ENCODE measurements at regions not wholly inside any gene's neighbourhood (a gene's known extent, or its start where the extent isn't known, plus 50 kb on each side); places are given as distances from the start of the nearest gene placed in this dataset.

DNA sequence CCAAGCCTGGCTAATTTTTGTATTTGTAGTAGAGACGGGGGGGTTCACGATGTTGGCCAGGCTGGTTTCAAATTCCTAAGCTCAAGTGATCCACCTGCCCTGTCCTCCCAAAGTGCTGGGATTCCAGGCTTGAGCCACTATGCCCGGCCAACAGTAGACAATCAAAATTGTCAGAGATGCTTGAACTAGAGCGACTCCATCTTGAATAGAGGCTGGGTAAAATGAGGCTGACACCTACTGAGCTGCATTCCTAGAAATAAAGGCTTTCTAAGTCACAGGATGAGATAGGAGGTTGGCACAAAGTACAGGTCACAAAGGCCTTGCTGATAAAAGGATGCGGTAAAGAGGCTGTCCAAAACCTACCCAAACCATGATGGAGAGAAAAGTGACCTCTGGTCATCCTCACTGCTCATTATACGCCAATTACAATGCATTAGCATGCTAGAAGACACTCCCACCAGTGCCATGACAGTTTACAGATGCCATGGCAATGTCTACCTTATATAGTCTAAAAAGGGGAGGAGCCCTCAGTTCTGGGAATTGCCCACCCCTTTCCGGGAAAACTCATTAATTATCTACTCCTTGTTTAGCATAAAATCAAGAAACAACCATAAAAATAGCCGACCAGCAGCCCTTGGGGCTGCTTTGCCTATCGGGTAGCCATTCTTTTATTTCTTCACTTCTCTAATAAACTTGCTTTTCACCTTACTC is 134.5 kb downstream of the BAMBI start:
- H3K27me3 ChIP-seq (ENCODE audit: insufficient read depth, low read length), result peaks cover 1% of the 10 kb centered on the region; the same call in 1 of the 2 replicates
- H2AFZ ChIP-seq (ENCODE audit: low read length, unreplicated experiment), result no peak overlapping the region
- H3K27ac ChIP-seq (ENCODE audit: low read depth, low read length), result no peak overlapping the region
- H3K4me1 ChIP-seq (ENCODE audit: control insufficient read depth, insufficient read depth, low read length, unreplicated experiment), result no peaks in the 10 kb centered on the region
- H3K79me2 ChIP-seq (ENCODE audit: control insufficient read depth, insufficient read depth, low read length, unreplicated experiment), result no peaks in the 10 kb centered on the region
- no peak overlapping the region for H3K4me3 ChIP-seq (ENCODE audit: low read depth, low read length)
- H3K36me3 ChIP-seq (ENCODE audit: insufficient read depth, low read length), result no peaks in the 10 kb centered on the region

DNA sequence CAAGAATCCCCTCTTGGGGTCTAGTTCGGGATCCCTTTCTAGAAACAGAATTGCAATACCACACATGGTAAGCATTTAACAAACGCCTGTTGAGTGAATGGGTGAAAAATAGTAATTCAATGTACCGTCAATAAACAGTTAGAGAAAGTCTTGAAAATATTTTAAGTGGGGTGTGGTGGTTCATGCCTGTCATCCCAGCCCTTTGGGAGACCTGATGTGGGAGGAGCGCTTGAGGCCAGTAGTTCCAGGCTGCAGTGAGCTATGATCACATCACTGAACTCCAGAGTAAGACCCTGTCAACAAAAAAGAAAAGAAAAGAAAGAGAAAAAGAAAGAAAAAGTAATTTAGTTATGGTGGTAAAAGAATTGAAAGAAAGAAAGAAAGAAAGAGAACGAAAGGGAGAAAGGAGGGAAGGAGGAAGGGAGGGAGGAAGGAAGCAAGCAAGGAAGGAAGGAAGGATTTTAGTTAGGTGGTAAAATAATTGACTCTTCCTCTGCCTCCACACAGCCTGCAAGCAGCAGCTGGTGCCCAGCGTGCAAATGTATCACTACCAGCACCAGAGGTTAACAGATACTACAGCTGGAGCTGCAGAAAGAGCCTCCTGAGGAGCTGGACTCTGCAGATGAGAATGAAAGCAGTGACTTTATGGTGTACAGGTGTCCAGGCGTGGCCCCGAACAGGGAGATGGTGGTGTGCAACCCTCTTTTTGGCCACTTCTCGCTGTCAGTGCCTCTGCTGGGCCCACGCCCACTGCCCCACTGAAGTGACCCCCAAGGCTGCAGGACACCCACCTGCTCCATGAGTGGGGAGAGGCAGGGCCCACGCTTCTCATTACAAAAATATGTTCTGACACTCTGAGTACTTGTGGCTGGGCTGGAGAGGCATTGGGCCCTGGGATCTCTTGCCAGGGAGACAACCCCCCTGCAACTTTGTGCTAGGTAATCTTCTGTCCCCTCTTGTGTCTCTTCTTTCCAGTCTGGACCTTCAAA is 135.4 kb downstream of the BAMBI start:
- Histone ChIP-seq H3K27me3 (ENCODE audit: insufficient read depth, low read length) (no peaks in the 10 kb centered on the region), H3K36me3 (ENCODE audit: insufficient read depth, low read length) (no peaks in the 10 kb centered on the region), H3K4me1 (ENCODE audit: control insufficient read depth, insufficient read depth, low read length, unreplicated experiment) (no peaks in the 10 kb centered on the region), H3K79me2 (ENCODE audit: control insufficient read depth, insufficient read depth, low read length, unreplicated experiment) (no peaks in the 10 kb centered on the region), H3K27ac (ENCODE audit: low read depth, low read length) (no peak overlapping the region), H2AFZ (ENCODE audit: low read length, unreplicated experiment) (no peak overlapping the region), H3K4me3 (ENCODE audit: low read depth, low read length) (no peak overlapping the region)

DNA sequence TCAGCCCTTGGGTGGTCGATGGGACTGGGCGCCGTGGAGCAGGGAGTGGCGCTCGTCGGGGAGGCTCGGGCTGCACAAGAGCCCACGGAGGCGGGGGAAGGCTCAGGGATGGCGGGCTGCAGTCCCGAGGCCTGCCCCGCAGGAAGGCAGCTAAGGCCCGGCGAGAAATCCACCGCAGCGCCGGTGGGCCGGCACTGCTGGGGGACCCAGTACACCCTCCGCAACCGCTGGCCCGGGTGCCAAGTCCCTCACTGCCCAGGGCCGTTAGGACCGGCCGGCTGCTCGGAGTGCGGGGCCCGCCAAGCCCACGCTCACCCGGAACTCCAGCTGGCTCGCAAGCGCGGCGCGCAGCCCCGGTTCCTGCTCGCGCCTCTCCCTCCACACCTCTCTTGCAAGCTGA is 138.4 kb downstream of the BAMBI start:
- no peak overlapping the region for H3K27ac ChIP-seq (ENCODE audit: low read depth, low read length)
- 0 out of 2 replicates have a peak, but pooled peaks cover 4% of the 10 kb centered on the region for H3K27me3 ChIP-seq (ENCODE audit: insufficient read depth, low read length)
- H3K36me3 ChIP-seq (ENCODE audit: insufficient read depth, low read length), result no peaks in the 10 kb centered on the region
- no peak overlapping the region for H2AFZ ChIP-seq (ENCODE audit: low read length, unreplicated experiment)
- H3K4me3 ChIP-seq (ENCODE audit: low read depth, low read length), result no peak overlapping the region
- no peaks in the 10 kb centered on the region for H3K4me1 ChIP-seq (ENCODE audit: control insufficient read depth, insufficient read depth, low read length, unreplicated experiment)
- H3K79me2 ChIP-seq (ENCODE audit: control insufficient read depth, insufficient read depth, low read length, unreplicated experiment), result no peaks in the 10 kb centered on the region

DNA sequence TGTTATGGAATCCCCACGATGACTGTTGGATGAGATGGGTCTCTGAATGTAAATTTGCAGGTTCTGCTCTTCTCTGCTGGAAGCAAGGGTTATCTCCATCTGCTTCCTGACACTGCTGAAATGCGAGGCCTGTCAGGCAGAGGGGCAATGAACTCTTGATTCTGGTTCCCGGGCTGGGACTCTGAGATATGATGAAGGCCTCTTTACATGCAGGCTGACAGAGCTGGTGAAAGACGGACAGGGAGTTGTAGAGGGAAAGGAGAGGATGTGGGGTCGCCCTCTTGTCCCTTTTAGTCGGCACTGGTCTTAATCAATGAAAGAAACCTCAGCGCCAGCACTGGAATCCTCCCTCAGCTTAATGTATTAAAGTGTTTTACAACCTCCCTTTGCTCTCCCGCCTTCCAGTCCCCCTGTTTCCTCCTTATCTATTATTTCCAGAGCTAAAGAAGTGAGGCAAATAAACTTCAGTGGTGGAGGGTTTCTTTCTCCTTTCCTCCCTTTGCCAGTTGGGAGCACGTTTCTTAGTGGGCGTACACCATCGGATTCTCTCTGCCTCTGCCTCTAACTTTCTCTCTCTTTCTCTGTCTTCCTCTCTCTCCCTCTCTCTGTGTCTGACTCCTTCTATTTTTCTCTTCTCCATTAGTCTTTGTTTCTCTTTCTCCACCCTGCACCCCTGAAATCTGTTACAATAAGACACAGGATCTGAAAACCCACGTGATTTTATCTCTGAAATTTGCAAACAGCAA is 145.6 kb downstream of the BAMBI start:
- H3K27ac ChIP-seq (ENCODE audit: low read depth, low read length), result no peak overlapping the region
- H3K36me3 ChIP-seq (ENCODE audit: insufficient read depth, low read length), result no peaks in the 10 kb centered on the region
- H2AFZ ChIP-seq (ENCODE audit: low read length, unreplicated experiment), result no peak overlapping the region
- H3K79me2 ChIP-seq (ENCODE audit: control insufficient read depth, insufficient read depth, low read length, unreplicated experiment), result no peaks in the 10 kb centered on the region
- H3K4me3 ChIP-seq (ENCODE audit: low read depth, low read length), result no peak overlapping the region
- H3K4me1 ChIP-seq (ENCODE audit: control insufficient read depth, insufficient read depth, low read length, unreplicated experiment), result no peaks in the 10 kb centered on the region
- peaks cover 16% of the 10 kb centered on the region for H3K27me3 ChIP-seq (ENCODE audit: insufficient read depth, low read length)

DNA sequence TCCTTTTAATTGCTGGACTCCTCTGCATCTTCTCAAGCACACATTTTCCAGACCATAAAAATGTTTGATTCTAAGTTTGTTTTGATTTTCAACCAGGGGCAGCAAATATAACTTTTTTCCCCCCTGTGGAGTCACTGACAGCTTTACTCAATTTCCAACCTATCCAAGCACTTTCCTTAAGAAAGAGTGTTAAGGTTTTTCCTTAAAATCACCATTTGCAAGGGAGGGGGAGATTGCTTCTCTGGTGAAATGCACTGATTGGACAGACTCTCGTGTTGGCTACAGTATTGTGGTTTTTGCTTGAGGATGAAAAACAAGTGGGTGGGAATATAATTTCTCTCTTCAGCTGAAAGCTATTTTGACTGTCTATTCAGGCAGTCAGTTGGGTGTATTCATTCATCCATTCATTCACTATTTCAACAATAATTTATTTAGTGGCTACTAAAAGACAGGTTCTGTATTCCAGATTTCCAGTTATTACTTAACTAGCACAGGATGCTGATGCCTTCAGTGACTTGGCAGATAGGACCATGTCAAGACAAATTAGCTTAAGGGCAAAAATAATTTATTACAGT is 146.3 kb downstream of the BAMBI start:
- no peak overlapping the region for H2AFZ ChIP-seq (ENCODE audit: low read length, unreplicated experiment)
- no peaks in the 10 kb centered on the region for H3K36me3 ChIP-seq (ENCODE audit: insufficient read depth, low read length)
- no peak overlapping the region for H3K4me3 ChIP-seq (ENCODE audit: low read depth, low read length)
- H3K4me1 ChIP-seq (ENCODE audit: control insufficient read depth, insufficient read depth, low read length, unreplicated experiment), result no peaks in the 10 kb centered on the region
- H3K27ac ChIP-seq (ENCODE audit: low read depth, low read length), result no peak overlapping the region
- peaks cover 16% of the 10 kb centered on the region for H3K27me3 ChIP-seq (ENCODE audit: insufficient read depth, low read length)
- no peaks in the 10 kb centered on the region for H3K79me2 ChIP-seq (ENCODE audit: control insufficient read depth, insufficient read depth, low read length, unreplicated experiment)

DNA sequence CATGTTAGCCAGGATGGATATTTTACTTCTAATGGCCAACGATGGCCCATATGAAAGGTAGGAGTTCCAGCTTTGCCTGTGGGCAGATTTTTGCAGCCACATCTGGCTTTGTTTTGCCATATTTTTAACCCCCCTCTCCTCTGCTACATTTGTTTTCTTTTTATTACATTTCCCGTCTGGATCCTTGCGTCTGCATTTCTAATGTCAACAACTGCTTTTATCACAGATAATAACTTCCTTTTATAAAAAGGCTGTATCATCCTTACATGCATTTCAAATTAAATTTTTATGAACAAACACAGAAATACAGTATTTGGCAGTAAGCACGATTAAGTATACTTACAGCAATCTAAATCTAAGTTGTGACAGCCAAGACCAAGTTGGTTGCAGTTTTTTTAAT is 156.0 kb downstream of the BAMBI start:
- Histone ChIP-seq H3K79me2 (ENCODE audit: control insufficient read depth, insufficient read depth, low read length, unreplicated experiment) (no peaks in the 10 kb centered on the region), H2AFZ (ENCODE audit: low read length, unreplicated experiment) (no peak overlapping the region), H3K36me3 (ENCODE audit: insufficient read depth, low read length) (no peaks in the 10 kb centered on the region), H3K27ac (ENCODE audit: low read depth, low read length) (no peak overlapping the region), H3K4me1 (ENCODE audit: control insufficient read depth, insufficient read depth, low read length, unreplicated experiment) (no peaks in the 10 kb centered on the region), H3K27me3 (ENCODE audit: insufficient read depth, low read length) (no peaks in the 10 kb centered on the region), H3K4me3 (ENCODE audit: low read depth, low read length) (no peak overlapping the region)

DNA sequence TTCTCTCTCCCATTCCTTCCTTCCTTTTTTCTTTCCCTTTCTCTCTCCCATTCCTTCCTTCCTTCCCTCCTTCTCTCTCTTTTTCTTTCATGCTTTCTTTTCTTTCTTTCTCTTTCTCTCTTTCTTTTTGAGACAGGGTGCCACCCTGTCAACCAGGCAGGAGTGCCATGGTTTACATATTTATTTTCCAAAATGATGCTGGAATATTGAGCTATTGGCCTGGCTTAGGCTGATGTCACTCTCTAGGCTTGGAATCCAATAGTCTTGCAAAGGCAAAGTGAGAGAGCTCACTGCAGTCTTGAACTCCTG is 159.1 kb downstream of the BAMBI start:
- Histone ChIP-seq H3K4me3 (ENCODE audit: low read depth, low read length) (no peak overlapping the region), H3K4me1 (ENCODE audit: control insufficient read depth, insufficient read depth, low read length, unreplicated experiment) (peaks cover 17% of the 10 kb centered on the region), H3K79me2 (ENCODE audit: control insufficient read depth, insufficient read depth, low read length, unreplicated experiment) (no peaks in the 10 kb centered on the region), H3K27me3 (ENCODE audit: insufficient read depth, low read length) (no peaks in the 10 kb centered on the region), H3K27ac (ENCODE audit: low read depth, low read length) (no peak overlapping the region), H2AFZ (ENCODE audit: low read length, unreplicated experiment) (no peak overlapping the region), H3K36me3 (ENCODE audit: insufficient read depth, low read length) (no peaks in the 10 kb centered on the region)

DNA sequence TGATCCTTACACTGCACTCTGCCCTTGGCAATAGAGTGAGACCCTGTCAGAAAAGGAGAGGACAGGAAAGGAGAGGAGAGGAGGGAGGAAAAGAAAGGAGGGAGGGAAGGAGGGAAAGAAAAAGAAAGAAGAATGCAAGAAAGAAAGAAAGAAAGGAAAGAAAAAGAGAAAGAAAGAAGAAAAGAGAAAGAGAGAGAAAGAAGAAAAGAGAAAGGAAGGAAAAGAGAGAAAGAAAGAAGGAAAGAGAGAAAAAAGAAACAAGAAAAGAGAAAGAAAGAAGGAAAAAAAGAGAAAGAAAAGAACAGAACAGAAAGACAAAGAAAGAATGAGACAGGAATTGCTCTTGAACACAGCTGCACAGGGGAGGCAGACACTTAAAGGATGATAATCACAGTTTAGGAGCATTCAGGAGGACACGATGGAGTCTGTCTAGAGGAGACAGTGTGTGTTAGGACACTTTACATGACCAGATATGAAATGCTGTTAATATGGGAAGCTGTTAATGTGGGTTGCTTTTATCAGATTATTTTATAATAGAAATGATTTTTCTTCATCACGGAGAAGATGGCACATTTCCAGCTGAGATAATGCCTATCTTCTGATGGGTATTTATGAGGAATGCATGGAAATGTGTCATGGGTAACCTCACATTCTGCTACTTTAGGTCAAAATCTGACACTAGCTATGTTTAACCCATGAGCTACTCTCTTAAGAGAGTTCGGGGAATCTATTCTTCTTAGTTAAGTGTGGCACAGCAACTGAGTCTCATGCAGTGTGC is 160.5 kb downstream of the BAMBI start:
- Histone ChIP-seq H3K4me1 (ENCODE audit: control insufficient read depth, insufficient read depth, low read length, unreplicated experiment) (peaks cover 25% of the 10 kb centered on the region), H2AFZ (ENCODE audit: low read length, unreplicated experiment) (no peak overlapping the region)

DNA sequence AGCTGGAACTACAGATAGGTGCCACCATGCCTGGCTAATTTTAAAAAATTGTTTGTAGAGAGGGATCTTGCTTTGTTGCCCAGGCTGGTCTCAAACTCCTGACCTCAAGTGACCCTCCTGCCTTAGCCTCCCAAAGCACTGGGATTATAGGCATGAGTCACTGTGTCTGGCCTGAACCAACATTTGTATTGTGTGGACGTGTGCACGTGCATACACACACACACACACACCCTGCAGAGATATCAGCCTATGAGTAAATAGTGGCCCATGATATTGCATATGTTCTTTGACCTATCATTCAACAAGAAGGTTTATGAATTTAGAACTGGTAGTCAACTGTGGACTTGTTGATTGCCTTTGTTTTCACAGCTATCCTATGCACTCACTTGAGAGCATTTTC is 161.6 kb downstream of the BAMBI start:
- Histone ChIP-seq H3K4me3 (ENCODE audit: low read depth, low read length) (no peak overlapping the region), H3K36me3 (ENCODE audit: insufficient read depth, low read length) (no peaks in the 10 kb centered on the region), H3K27me3 (ENCODE audit: insufficient read depth, low read length) (no peaks in the 10 kb centered on the region), H3K79me2 (ENCODE audit: control insufficient read depth, insufficient read depth, low read length, unreplicated experiment) (no peaks in the 10 kb centered on the region), H3K27ac (ENCODE audit: low read depth, low read length) (peak overlapping the region; percentile 40; the same call in 1 of the 2 replicates), H3K4me1 (ENCODE audit: control insufficient read depth, insufficient read depth, low read length, unreplicated experiment) (peaks cover 25% of the 10 kb centered on the region), H2AFZ (ENCODE audit: low read length, unreplicated experiment) (no peak overlapping the region)

More for the DNA sequence above, 160.5 kb downstream of the BAMBI start:
- no peaks in the 10 kb centered on the region for H3K36me3 ChIP-seq (ENCODE audit: insufficient read depth, low read length)
- H3K4me3 ChIP-seq (ENCODE audit: low read depth, low read length), result no peak overlapping the region
- no peaks in the 10 kb centered on the region for H3K27me3 ChIP-seq (ENCODE audit: insufficient read depth, low read length)
- H3K79me2 ChIP-seq (ENCODE audit: control insufficient read depth, insufficient read depth, low read length, unreplicated experiment), result no peaks in the 10 kb centered on the region
- H3K27ac ChIP-seq (ENCODE audit: low read depth, low read length), result no peak overlapping the region

DNA sequence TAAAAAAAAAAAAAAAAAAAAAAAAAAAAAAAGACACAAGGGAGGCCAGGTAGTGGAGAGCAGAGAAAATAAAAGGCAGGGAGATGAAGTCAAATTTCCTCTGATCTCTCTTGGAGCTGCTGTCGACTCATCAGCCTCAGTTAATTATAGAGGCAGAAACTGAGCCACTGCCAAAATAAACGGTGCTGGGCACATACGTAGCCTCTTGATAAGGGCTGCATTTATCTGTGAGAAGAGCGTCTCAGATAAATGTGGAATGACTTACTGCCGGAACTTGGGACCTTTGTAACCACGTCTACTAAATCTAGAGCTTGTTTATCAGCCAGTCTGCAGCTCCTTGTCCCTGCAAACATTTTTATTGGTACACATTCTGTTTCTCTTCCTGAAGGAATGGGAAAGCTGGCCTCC is 162.3 kb downstream of the BAMBI start:
- Histone ChIP-seq H3K27ac (ENCODE audit: low read depth, low read length) (peak overlapping the region; percentile 24; the same call in 1 of the 2 replicates), H3K4me1 (ENCODE audit: control insufficient read depth, insufficient read depth, low read length, unreplicated experiment) (peaks cover 26% of the 10 kb centered on the region), H3K27me3 (ENCODE audit: insufficient read depth, low read length) (no peaks in the 10 kb centered on the region), H3K36me3 (ENCODE audit: insufficient read depth, low read length) (no peaks in the 10 kb centered on the region), H3K79me2 (ENCODE audit: control insufficient read depth, insufficient read depth, low read length, unreplicated experiment) (no peaks in the 10 kb centered on the region), H2AFZ (ENCODE audit: low read length, unreplicated experiment) (no peak overlapping the region), H3K4me3 (ENCODE audit: low read depth, low read length) (0 out of 2 replicates have a peak overlapping the region, but pooled peaks have one; percentile 5)

Measured in ACC112 (cell line).